Esophagus muscularis mucosa (tissue), 4 donors: ENCODE measurements at regions not wholly inside any gene's neighbourhood (a gene's known extent, or its start where the extent isn't known, plus 50 kb on each side); places are given as distances from the start of the nearest gene placed in this dataset.

Source experiments
- DNase-seq: peaks from one replicate; pipeline ENCODE4 v3.0.0-alpha.2; 2017; ENCODE audit errors: extremely low spot score
- H3K27ac ChIP-seq, 4 donors: fragments of 200-600 bp; sonication (generic); replicated peaks in 1 of 4; 1 replicate in 3 of 4; 2 replicates in 1 of 4; pipeline ENCODE4 v1.5.1; 2016 to 2019; ENCODE audit warnings: mild to moderate bottlenecking in 1 of 4
- H3K27me3 ChIP-seq, 4 donors: fragments of 200-600 bp; sonication (generic); one replicate each; pipeline versions ENCODE4 v1.5.1 to v1.6.0; 2016 to 2019
- H3K36me3 ChIP-seq, 4 donors: fragments of 200-600 bp; sonication (generic); one replicate each; pipeline ENCODE4 v1.5.1; 2016 to 2019
- H3K4me1 ChIP-seq, 4 donors: fragments of 200-600 bp; sonication (generic); one replicate each; pipeline ENCODE4 v1.5.1; 2016 to 2019
- H3K4me3 ChIP-seq, 4 donors: fragments of 200-600 bp; sonication (generic); 1 replicate in 2 of 4; 2 replicates in 2 of 4; pipeline ENCODE4 v1.5.1; 2016 to 2019; ENCODE audit warnings: mild to moderate bottlenecking in 4 of 4, moderate library complexity in 1 of 4
- H3K9me3 ChIP-seq, 4 donors: fragments of 200-600 bp; sonication (generic); 1 replicate in 3 of 4; 2 replicates in 1 of 4; pipeline ENCODE4 v1.5.1; 2016 to 2019
- CTCF ChIP-seq, 3 experiments: fragments of 200-600 bp in 2 of 3; fragments of 450-650 bp in 1 of 3; sonication (generic) in 2 of 3; IDR thresholded peaks; one replicate each; pipeline ENCODE4 v1.5.1; 2017 to 2019; ENCODE audit warnings: antibody characterized with exemption in 3 of 3, mild to moderate bottlenecking in 2 of 3, moderate library complexity in 1 of 3
- EP300 ChIP-seq: sonication (generic); formaldehyde crosslinking; IDR thresholded peaks from one replicate; pipeline ENCODE4 v1.6.1; 2017; ENCODE audit warnings: antibody characterized with exemption
- POLR2A ChIP-seq: fragments of 450-650 bp; IDR thresholded peaks from one replicate; pipeline ENCODE4 v1.6.1; 2017; ENCODE audit warnings: antibody characterized with exemption, moderate library complexity, mild to moderate bottlenecking, low read depth
- POLR2AphosphoS5 ChIP-seq, 2 donors: sonication (generic); formaldehyde crosslinking; IDR thresholded peaks; one replicate each; pipeline ENCODE4 v1.6.1; 2017; ENCODE audit warnings: antibody characterized with exemption in 2 of 2
- WGBS: methylation state at CpG from one replicate; pipeline ENCODE4 v1.1.5; 2018; 5-methylcytosine and 5-hydroxymethylcytosine counted together
- intact Hi-C: fragments of 100-400 bp; cut with DNase I; formaldehyde crosslinking; loops from one replicate; pipeline ENCODE4 v1.15.1; 2023

- intact Hi-C loops, result no loop called here
- no peak overlapping the region for H3K27ac ChIP-seq
- no peaks in the 10 kb centered on the region for H3K27me3 ChIP-seq
- WGBS, result 98% methylated on average over 3 of the region's 3 CpGs
- H3K9me3 ChIP-seq, result no peaks in the 10 kb centered on the region
- H3K4me1 ChIP-seq, result peaks cover 17 to 28% (median 20%) of the 10 kb centered on the region in 4 donors
- H3K4me3 ChIP-seq, result no peak overlapping the region
- no peaks in the 10 kb centered on the region for H3K36me3 ChIP-seq
- no peak for DNase-seq
- no peak for TF ChIP-seq CTCF (IDR thresholded peaks at IDR 0.05)
- TF ChIP-seq POLR2A, result no peak
- no peak for TF ChIP-seq EP300
- no peak for TF ChIP-seq POLR2AphosphoS5 (IDR thresholded peaks at IDR 0.05)
Observed at GRCh38 chr15:39361497-39361896, 219.4 kb upstream of the THBS1 start.

GRCh38 chr15:39362821-39363561 lies 217.9 kb upstream of the THBS1 start:
- 92% methylated on average over 8 of the region's 8 CpGs for WGBS

DNA sequence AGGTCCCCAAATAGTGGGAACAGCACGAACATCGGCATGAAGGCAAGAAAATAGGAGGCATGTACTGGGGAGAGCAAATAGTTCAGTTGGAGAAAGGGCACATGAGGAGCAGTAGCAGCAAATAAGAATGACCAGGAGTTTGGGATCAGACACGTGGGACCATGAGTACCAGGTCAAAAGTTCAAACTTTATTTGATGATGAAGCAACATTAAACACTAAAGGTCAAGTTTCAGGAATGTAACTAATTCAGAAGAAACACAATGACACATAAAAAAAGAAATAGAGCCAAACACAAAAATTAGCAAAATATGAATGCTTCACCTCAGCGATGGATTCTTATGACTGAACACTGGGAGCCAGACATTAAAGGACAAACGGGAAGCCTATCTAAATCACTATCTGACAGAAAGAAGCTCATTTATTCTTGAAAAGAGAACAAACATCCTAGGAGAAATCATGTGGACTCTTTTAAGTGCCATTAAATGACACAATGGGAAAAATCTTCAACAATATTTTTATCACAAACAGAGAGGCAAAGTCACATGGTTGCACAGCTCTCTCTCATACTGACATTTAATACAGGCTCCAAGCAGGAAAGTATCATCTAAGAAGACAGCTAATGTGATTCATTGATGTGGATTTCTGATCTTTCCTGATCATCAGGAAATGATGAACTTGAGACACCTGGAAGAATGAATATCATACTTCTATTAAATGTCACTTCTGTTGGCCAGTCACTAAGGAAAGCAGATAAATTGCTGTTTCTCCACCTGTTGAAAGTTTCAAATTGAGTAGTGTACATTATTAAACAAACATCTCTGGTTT lies 216.9 kb upstream of the THBS1 start:
- intact Hi-C loops, result no loop called here
- no peaks in the 10 kb centered on the region for H3K27me3 ChIP-seq
- no peak overlapping the region for H3K4me3 ChIP-seq
- DNase-seq, result no peak
- no peaks in the 10 kb centered on the region for H3K36me3 ChIP-seq
- H3K9me3 ChIP-seq, result no peaks in the 10 kb centered on the region
- TF ChIP-seq CTCF (IDR thresholded peaks at IDR 0.05) (no peak), EP300 (no peak), POLR2A (no peak), POLR2AphosphoS5 (IDR thresholded peaks at IDR 0.05) (no peak)
- H3K4me1 ChIP-seq, result peaks cover 0 to 10% (median 2%) of the 10 kb centered on the region in 4 donors
- H3K27ac ChIP-seq, result no peak overlapping the region
- WGBS, result 72% methylated on average over 5 of the region's 5 CpGs

More at GRCh38 chr15:39362821-39363561, 217.9 kb upstream of the THBS1 start:
- H3K27ac ChIP-seq, result no peak overlapping the region
- intact Hi-C loops, result no loop called here
- no peak overlapping the region for H3K4me3 ChIP-seq
- H3K36me3 ChIP-seq, result no peaks in the 10 kb centered on the region
- DNase-seq, result no peak
- H3K4me1 ChIP-seq, result peaks cover 8 to 20% (median 11%) of the 10 kb centered on the region in 4 donors
- no peaks in the 10 kb centered on the region for H3K27me3 ChIP-seq
- H3K9me3 ChIP-seq, result no peaks in the 10 kb centered on the region
- TF ChIP-seq CTCF (IDR thresholded peaks at IDR 0.05) (no peak), EP300 (no peak), POLR2AphosphoS5 (IDR thresholded peaks at IDR 0.05) (no peak), POLR2A (no peak)

GRCh38 chr15:39364721-39365120 lies 216.2 kb upstream of the THBS1 start:
- H3K27ac ChIP-seq, result no peak overlapping the region

More at GRCh38 chr15:39364721-39365120, 216.2 kb upstream of the THBS1 start:
- WGBS, result 89% methylated on average over 1 of the region's 1 CpG
- Histone ChIP-seq H3K4me3 (no peak overlapping the region), H3K27me3 (no peaks in the 10 kb centered on the region), H3K36me3 (no peaks in the 10 kb centered on the region), H3K9me3 (no peaks in the 10 kb centered on the region), H3K4me1 (peaks cover 0 to 10% (median 0%) of the 10 kb centered on the region in 4 donors)
- TF ChIP-seq CTCF (IDR thresholded peaks at IDR 0.05) (no peak), EP300 (no peak), POLR2AphosphoS5 (IDR thresholded peaks at IDR 0.05) (no peak), POLR2A (no peak)
- intact Hi-C loops, result no loop called here
- DNase-seq, result no peak
